NCI-H1694 treated with DMSO at 0.1 percent for 48 hours (cell line): ENCODE measurements at regions not wholly inside any gene's neighbourhood (a gene's known extent, or its start where the extent isn't known, plus 50 kb on each side); places are given as distances from the start of the nearest gene placed in this dataset.
A peak's percentile ranks its signal among the peaks of the same experiment; 100 is the strongest.

ENCODE experiments used
- DNase-seq: peaks from one replicate; lab custom pipeline; 2025; lab: John Stamatoyannopoulos, UW

DNA sequence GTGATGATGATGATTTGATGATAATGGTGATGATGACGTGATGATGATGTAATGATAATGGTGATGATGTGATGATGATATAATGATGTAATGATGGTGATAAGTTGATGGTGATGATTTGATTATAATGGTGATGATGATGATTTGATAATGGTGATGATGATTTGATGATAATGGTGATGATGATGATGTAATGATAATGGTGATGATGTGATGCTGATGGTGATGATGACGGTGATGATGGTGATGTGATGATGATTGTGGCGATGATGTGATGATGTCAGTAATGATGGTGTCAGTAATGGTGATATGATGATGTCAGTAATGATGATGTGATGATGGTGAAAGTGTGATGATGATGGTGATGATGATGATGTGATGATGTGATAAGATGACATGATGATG lies 613.4 kb downstream of the AACS start:
- no peak for DNase-seq

DNA sequence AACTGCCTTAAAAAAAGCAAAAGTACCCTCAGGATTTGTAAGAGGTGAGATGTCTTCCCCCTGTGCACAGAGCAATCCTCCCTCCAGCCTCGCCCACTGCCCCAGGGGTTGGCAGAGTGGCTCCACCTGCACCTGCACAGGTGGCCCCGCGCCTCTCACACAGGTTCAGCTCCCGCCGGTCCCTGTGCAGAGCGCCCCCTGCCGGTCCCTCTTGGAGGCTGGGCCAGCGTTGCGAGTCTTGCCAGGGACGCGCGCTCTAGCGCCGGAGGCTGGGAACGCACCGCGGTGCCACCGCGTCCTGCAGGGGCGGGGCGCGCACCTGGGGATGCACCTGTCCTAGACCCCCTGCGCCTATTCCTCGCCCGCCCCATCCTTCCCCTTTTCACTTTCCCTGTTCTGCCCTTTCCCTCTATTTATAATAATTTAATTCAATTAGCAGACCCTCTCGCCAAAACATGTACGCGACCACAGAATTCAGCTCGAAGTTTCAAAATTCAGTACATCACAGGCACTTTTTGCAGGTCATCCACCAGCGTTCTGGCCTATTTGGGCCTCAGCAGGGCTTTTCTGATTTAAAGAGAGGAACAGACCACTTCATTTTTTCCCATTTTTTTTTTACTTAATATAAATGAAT lies 618.6 kb downstream of the AACS start:
- DNase-seq: no peak

DNA sequence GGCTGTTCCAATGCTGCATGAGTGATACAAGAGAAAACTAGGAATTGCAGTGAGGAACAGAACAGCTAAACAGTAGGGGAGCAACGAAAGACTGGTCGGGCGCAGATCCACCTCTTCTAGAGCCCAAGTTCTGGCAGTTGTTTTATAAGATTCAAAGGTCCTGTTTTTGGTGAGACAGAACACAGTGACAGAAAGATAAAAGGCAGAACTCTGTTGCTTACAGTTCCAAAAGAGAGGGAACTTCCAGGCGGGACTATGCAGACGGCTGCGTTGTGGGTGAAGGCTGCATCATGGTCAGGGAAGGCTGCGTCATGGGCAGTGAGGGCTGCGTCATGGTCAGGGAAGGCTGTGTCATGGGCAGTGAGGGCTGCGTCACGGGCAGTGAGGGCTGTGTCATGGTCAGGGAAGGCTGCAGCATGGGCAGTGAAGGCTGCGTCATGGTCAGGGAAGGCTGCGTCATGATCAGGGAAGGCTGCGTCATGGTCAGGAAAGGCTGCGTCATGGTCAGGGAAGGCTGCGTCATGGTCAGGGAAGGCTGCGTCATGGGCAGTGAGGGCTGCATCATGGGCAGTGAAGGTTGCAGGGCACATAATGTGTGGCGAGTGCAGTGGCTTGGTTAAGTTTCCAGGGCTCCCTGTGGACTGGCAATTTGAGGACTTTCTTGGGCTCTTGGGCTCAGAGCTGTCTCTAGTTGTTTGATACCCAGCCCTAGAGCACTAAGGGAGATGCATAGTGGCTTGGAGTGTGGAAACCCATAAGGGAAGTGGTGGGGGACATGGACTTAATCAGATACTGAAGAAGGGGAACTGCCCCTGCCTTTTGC lies 619.9 kb downstream of the AACS start:
- no peak for DNase-seq

DNA sequence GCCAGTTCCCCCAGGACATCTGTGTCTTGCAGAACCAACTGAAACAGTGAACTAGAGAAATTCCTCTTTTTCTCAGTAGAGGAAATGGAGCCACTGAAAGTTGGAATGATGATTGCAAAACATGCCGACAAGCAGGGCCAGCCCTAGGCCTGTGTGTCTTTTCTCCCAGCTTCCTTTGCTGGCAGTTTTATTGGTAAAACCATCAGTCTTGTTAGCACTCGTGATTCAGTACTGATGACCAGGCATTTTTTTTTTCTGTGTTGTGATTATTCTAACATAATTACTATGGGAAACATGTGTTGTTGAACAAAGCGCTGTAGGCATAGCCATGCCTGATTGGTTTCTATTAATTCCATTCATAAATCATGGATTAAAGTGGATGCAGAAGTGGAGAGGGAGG lies 620.7 kb downstream of the AACS start:
- no peak for DNase-seq

DNA sequence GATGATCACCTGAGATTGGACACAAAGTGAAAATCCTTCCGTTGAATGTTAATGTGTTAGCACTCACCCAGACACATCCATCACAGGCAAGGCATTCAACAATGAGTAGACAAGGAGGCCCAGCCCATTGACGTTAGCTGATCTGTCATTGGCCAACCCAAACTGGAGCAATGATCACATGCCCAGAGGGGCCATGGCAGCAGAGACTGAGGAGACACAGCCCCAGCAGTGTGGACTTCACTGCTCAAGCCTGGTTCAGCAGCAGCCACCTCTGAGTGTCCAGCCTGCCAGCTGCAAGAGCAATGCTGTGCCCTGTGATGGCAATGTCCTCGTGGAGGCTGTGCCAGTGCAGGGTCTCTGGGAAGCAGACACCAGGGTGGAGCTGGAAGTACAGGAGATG lies 622.2 kb downstream of the AACS start:
- DNase-seq: no peak

DNA sequence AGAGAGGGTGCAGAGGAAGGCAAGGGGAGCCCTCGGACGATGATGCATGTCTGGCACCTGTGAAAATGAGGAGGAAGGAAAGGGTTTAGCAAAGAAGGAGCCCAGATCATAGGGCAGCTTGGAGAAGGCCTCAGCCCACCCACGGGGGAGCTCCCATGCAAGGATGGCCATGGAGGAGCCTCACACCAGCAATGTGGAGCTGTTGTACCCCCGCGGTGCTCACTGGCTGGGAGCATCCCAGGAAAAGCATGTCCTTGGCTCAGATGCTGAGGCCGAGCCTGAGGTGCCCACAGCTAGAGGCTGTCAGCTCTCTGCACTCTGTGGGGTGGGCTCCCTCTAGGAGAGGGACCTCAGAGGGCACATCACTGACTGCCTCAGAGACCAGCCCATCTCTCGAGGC lies 622.6 kb downstream of the AACS start:
- DNase-seq: no peak

DNA sequence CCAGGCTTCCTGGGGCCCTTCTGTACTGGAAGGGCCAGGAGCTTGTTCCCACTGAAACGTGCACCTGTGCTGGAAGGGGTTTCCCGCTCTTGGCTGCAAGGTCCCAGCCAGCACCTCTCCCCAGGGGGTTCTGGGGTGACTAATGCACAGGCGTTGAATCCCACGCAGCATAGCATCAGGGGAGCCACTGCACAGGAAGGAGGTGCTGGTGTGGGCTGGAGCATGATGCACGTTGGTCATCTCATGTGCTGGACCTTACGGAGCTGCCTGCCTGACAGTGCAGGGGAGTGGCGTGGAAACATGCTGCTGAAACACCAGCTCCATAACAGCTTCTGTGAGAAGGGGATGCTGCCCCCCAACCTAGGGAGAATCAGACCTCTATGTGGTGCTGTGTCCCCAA lies 623.0 kb downstream of the AACS start:
- no peak for DNase-seq

DNA sequence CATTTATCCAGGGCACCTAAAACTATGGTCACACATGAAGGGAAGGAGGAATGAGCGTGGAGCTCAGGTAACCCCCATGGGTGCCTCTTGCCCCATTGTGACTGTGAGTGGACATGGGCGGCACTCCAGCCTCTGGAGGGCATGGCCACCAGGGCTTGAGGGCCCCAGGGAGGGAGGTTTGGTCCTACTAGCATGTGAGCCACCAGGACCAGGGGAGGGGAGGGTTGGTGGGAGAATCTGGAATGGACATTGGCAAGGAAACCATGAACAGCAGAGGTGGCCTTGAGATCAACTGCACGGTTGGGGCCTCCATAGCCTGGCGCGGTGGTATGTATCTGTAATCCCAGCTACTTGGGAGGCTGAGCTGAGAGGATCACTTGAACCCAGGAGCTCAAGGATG lies 623.6 kb downstream of the AACS start:
- no peak for DNase-seq

DNA sequence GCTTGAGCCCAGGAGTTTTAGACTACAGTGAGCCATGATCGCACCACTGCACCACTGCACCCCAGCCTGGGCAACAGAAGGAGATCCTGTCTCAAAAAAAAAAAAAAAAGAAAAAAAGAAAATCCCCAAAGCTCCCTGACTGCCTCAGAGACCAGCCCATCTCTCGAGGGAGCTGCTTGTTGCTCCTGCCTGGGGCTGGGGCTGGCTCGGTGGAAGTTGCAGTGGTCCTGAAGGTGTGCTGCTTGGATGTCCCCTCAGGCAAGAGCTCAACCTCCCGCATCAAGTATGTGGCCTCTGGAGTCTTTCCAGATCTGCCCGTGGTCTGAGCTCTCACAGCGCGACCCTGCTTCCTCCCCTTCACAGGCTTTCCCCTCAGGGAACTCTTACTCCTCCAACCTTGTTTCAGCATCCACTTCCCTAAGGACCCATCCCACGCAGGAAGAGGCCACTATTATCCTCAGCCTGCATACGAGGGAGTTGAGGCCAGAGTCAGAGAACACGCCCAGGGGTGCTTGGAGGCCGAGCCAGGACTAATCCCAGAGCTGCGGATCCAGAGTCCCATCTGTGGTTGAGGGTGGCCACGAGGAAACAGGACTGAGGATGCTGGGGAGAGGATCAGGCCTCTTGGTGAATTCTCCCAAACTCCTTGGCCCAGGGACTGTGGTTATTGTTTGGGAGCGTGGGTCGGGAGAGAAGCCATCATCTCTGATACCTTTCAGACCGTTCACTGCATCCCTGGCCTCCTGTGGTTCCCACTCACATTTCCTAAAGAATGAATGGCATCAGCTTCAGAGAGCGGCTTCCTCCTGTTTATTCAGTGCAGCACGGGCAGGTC lies 624.6 kb downstream of the AACS start:
- no peak for DNase-seq

DNA sequence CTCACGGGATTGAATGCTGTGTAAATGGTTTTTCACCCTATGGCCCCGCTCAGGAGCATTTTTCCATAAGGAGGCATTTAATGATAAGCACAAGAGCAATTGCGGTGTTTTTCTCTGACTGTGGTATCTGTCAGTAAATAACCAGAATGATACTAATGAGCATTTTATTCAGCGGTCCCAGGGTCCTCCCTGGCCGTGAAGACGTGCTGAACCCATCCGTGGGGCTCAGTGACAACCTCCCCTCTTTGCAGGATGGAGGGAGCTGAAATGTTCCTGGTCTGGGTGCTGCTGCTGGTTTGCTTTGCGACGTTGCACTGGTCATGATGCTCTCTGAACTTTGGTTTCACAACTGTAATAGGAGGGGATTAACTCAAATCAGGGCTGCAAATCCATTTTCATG lies 625.6 kb downstream of the AACS start:
- no peak for DNase-seq

DNA sequence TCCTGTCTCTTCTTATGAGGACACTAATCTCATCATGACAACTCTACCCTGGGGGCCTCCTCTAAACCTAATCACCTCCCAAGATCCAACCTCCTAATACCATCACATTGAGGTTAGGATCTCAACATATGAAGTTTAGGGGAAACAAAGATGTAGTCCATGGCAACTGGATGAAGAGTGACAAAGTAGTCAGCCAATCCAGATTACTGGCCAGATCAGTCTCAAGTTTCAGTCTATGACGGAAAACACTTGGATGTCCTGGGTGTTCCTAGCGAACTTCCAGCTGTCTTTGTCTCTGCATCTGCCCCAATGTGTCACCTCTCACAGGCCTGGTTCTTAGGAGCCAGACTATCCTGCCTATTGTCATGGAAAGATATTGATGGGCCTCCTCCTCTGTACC lies 630.8 kb downstream of the AACS start:
- DNase-seq: no peak

DNA sequence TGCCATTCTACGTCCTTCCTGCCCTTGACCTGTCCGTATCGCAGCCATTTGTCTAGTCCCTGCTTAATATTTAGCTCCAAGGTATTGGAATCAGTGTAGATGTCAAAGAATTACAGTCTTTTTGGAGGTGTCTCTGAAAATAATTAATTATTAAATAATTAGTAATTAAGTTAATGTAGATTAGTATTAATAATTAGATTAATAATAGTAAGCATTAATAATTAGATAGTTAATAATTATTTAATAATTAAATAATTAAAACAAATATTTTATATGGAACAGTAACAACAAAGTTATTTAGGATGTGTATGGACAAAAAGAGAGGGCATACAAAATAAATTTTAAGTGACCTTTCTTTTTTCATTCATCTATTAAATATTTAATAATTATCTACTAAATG lies 639.6 kb downstream of the AACS start:
- DNase-seq: no peak

DNA sequence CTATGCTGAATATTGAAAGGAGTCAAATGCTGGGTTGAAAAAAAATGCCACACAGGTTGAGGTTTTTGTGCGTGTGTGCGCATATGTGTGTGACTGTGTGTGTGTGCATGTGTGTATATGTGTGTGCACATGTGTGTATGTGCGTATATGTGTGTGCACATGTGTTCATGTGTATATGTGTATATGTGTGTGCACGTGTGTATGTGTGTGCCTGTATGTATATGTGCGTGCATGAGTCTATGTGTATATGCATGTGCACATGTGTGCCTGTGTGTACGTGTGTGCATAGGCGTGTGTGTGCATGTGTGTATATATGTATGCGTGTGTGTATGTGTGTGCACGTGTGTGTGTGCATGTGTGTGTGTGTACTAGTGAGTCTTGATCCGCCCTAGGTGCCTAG lies 655.7 kb downstream of the AACS start:
- no peak for DNase-seq

DNA sequence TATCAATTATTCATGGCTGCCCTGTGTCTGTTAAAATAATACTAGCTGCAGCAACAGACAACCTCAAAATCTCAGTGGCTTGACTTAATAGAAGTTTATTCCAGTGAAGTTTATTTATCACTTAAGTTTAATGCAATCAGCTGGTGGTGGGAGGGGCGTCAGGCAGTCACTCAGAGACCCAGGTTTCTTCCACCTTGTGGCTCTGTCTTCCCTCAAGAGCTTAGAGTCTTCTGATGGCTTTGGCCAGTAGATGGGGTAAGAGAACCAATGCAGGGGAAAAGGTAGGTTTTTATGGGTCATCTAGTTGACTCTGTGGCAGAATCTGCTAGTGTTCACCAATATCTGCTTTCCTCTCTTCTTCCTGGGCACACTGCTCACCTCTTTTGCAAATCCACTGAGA lies 668.9 kb downstream of the AACS start:
- no peak for DNase-seq

DNA sequence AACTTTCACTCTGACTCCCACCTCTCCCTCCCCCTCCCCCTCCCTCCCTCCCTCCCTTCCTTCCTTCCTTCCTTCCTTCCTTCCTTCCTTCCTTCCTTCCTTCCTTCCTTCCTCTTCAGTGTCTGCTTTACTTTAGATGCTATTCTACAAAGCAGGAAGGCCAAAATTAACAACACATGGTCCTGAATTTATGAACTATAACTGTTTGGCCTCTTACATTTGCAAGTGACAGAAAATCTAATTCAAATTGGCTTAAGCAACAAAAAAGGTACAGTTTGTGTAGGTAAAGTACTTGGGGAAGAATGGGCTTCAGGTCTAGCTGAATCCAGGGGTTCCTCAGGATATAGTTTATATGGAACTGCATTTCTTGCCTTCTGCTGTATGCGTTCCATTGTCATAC lies 673.0 kb downstream of the AACS start:
- no peak for DNase-seq

DNA sequence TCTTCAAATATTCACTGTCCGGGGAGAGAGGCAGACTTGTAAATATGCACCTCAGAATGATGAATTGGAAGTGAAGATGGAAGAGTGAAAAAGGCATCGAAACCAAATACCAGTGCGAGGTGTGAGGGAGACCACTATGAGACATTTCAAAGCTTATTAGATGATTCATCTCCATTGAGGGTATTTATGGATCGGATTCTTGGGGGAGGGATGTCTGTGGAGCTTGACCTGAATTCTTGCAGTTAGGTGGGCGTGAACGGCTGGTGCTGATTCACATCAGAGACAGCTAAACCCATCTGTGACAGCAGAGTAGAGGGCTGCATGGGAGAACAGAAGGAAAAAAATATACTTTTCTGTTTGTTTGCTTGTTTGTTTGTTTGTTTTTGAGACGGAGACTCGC lies 677.2 kb downstream of the AACS start:
- no peak for DNase-seq

DNA sequence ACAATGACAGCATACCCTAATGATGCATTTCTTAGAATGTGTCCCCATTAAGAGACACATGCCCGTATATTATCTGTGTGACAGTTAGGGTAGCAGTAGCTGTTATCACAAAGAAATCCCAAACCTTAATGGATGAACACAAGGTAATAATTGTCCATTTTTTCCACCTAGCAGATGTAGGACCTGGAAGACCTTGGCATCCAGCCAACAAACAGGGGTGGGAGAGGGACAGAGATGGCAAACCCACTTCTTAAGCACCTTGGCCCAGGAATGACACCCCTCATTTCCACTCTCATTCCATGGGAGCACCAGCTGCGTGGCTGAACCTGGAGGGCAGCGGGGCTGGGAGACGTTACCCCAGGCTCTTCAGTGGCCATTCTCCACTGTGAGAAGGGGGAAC lies 679.0 kb downstream of the AACS start:
- no peak for DNase-seq

DNA sequence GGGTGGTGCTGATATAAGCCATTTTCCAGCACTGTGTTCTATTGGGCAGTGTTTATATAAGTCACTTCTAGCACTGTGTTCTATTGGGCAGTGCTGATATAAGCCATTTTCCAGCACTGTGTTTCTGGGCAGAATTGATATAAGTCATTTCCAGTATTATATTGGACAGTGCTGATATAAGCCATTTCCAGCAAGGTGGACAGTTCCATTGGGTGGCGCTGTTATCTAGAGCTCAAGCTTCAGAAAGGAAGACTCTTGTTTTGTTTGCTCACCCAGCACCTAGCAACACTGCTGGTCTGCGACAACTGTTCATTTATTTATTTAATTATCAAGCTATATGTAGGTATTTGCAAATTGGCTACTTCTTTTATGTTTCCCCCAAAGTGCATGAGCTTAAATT lies 690.3 kb downstream of the AACS start:
- DNase-seq: no peak

DNA sequence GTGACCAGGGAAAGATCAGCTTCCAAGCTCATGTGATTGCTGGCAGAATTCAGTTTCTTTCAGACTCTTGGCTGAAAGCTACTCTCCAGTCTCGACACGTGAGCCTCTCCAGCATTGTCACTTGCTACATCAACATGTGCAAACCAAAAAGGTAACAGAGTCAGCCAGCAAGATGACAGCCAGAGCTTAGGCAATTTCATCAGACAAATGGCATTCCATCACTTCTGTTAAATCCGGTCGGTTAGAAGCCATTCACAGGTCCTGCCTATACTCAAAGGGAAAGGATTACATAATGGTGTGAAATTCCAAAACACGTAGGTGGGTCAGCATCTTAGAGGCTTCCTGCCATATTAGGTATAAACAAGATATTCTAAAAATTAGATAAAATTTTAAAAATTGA lies 700.9 kb downstream of the AACS start:
- no peak for DNase-seq

DNA sequence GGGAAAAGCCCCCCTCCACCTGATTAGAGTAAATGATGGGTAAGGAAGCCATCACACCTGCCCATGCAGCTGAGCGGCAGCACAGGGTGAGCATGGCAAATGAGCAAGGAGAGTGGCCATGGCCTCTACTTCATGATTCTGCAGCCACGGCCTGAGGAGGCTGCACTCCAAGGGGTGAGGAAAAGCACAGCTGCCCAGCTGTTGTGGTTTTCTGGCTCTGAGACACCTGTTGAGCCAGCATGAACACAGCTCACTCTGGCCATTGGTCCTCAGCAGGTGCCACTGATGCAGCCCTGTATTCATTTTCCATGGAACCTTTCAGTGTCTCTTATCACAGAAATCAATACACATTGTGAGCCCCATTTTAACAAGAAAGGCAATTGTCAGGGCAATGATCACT lies 707.2 kb downstream of the AACS start:
- no peak for DNase-seq

DNA sequence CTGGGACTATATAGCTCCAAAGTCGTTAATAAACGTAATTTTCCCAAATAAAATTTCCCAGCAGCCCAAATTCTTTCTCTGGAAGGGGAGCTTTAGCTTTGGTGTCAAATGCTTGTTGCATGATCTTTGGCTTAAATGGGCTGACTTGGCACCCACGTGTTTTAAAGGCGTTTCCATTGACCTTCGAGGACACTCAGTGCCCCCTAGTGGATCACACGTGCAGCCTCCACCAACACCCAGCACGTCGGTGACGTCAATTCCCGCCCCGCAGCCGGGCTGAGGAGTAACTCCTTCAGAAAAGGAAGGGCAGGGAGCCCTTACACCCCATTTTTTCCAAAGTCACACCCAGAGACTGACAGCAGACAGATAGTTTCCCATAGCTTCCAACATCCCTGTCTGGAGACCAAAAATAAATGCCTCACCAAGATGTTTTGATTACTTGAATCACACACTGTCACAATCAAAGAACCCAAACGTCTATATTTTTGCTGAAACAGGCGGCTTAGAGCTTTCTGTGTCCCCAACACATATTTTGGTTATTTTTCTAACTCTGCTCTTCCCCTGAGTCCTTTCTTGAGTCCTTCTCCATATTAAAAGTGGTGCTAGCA lies 707.9 kb downstream of the AACS start:
- peak; percentile 6 for DNase-seq

DNA sequence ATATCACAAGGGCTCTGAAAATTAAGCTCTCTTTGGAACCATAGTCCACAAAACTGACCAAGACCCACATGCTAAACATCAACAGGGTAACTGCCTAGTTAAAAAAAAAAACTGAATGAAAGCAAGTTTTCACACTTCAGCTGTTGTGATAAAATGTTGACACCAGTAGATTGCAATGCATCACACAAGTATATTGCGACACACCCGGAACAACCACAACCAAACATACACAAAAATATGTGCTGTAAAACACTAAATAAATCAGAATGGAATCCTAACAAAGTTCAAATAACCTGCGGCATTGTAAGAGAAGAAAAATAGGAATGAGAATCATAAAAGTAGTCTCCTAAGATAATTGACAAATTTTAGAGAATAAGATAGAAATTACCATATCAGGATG lies 710.3 kb downstream of the AACS start:
- DNase-seq: no peak

DNA sequence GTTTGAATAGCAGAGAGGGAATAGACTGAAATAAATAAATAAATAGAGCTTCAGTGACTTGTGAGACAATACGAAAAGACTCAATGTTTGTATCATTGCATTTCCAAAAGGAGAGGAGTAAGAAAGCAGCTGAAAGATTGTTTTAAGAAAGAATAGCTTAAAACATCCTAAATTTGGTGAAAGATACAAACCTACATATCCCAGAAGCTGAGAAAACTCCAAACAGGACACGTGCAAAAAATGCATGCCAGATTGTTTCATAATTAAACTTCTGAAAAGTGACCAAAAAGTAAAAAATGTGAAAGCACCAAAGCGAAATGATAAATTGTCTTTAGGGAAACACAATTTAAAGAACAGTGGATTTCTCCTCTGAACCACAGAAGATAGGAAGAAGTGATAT lies 711.0 kb downstream of the AACS start:
- no peak for DNase-seq
